Erythroblast (primary cell): ENCODE measurements at regions not wholly inside any gene's neighbourhood (a gene's known extent, or its start where the extent isn't known, plus 50 kb on each side); places are given as distances from the start of the nearest gene placed in this dataset.
"Not testable (repeated sequence)": the region's sequence is repeated elsewhere in the genome, so short reads cannot be mapped to it uniquely, and the experiment has no call there.

Experiments
- DNase-seq, 2 experiments: peaks; one replicate each; lab custom pipeline; 2025; lab: John Stamatoyannopoulos, UW
- GATA1 ChIP-seq: IDR thresholded peaks from 2 replicates; pipeline ENCODE4 v1.6.1; 2011; ENCODE audit warnings: low read depth, mild to moderate bottlenecking, control low read depth, low read length, moderate library complexity
- POLR2A ChIP-seq: IDR thresholded peaks from 2 replicates; pipeline ENCODE4 v1.6.1; 2011; ENCODE audit warnings: mild to moderate bottlenecking, low read length

GRCh38 chr6:126698732-126699240, 358.9 kb downstream of the CENPW start:
- no peak for DNase-seq
- TF ChIP-seq POLR2A (no peak), GATA1 (no peak)

- TF ChIP-seq GATA1 = no peak
- TF ChIP-seq POLR2A = no peak
- no peak for DNase-seq
Measured at GRCh38 chr6:126701676-126702560, 362.0 kb downstream of the CENPW start.

DNA sequence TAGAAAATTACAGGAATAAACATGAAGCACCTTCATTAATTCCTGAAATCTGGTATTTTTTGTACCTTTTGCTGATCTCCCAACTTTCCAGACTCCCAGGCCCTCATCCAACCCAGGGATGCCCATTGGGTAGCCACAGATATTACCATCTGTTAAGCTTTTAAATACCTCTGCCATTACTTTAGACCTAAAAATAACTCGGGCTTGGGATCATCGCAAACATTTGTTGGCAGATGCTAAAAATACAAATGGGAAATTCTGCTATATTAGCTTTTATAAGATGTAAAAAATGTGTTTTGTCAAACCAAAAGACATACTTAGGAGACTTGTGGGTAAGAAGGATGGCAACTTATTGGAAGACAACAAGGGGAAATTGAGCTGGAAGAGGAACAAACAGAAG, 376.1 kb downstream of the CENPW start:
- no peak for DNase-seq
- TF ChIP-seq GATA1 (no peak), POLR2A (no peak)

- TF ChIP-seq POLR2A = no peak
- TF ChIP-seq GATA1 = no peak
- no peak for DNase-seq
Measured at GRCh38 chr6:126716826-126717509, 377.1 kb downstream of the CENPW start.

GRCh38 chr6:126718600-126719327, 378.8 kb downstream of the CENPW start:
- no peak for DNase-seq
- TF ChIP-seq GATA1 (no peak), POLR2A (no peak)

DNA sequence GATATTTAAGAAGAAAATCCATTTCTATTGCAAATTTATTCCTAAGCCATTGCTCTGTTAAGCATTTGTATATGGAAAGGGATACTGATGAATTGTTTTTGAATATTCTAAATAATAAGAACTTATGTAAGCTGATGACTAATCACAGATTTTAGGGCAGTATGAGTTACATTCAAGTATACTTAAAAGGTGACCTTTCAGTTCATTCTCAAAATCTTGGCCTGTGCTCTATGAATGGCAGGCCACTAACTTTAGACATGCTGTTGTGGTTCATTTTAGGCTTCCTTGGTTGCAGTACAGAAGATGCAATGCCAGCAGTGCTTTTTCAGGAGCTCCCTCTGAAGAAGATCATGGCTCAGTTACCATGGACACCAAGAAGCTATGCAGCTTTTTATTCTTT, 380.4 kb downstream of the CENPW start:
- TF ChIP-seq POLR2A (no peak), GATA1 (no peak)
- DNase-seq = no peak

- no peak for DNase-seq
- TF ChIP-seq POLR2A = no peak
- no peak for TF ChIP-seq GATA1
Measured at GRCh38 chr6:126721581-126722160, 381.8 kb downstream of the CENPW start.

DNA sequence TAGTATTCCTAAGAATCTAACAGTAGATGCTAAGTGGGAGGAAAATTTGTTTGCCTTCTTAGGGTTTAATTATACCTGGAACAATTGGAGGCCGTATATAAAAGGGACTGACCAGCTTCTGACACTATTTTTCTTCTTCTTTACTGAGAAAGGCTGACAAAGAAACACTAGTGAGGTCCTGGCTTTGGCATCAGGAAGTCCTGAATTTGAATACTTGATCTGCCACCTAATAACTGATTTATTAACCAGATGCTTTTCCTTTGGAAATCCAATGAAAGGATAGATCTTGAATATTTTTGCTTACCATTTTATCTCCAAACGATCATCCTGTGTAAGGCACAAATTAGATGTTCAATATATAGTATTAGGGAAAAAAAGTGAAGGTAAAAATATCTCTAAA, 382.5 kb downstream of the CENPW start:
- DNase-seq = no peak
- TF ChIP-seq POLR2A (no peak), GATA1 (no peak)

DNA sequence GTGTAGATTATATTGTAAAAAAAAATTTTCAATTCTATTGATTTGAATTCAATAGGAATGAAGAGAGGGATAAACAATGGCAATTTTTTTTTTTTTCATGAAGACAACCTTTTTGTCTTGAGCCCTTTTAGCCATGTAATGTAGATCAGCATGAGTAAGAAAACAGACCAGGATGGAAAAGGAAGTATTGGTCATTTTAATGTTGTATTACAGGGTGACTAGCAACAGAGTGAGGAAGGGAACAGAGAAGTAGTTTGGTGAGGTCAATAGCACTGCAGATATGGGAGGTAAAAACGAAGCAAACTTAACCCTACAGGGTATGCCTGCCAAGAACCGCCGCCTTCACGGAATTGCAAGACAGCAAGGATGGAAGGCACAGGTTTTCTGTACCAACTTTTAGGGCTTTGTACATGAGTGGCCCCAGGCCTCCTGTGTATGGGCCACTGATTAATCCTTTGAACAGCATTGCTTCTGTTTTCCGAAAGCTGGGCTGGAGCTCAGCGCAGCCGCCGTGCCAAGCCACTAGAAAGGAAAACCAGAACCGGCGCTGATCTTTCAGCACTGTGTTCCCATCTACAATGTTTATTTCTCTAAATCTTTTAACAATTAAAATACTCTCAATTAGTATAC, 383.7 kb downstream of the CENPW start:
- no peak for TF ChIP-seq GATA1
- DNase-seq = no peak

- no peak for TF ChIP-seq POLR2A
- TF ChIP-seq GATA1 = no peak
- DNase-seq = no peak
Measured at GRCh38 chr6:126724821-126725220, 384.9 kb downstream of the CENPW start.

GRCh38 chr6:126726454-126726853, 386.5 kb downstream of the CENPW start:
- not testable (repeated sequence) for DNase-seq

DNA sequence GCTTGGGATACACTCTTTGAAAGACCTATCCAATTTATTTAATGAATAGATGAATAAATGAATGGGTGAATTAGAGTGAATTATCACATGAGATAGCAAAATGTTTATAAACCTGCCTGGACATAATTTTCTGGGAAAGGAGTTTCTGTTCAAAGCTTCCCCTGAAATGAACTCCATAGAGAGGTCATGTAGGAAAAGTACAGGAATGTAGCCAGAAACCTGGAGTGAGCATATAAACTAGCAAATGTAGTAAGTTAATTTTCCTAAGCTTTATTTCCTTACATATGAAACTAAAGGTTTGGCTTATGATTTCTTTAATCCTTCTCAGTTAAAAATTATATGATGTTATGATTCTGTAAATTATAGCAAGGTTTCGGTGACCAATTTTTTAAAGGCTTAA, 380.3 kb upstream of the RSPO3 start:
- DNase-seq = no peak
- TF ChIP-seq GATA1 (no peak), POLR2A (no peak)

- TF ChIP-seq GATA1 = no peak
- no peak for TF ChIP-seq POLR2A
- DNase-seq = no peak
Measured at GRCh38 chr6:126738641-126739040, 379.8 kb upstream of the RSPO3 start.
